GM20431 (cell line): ENCODE measurements at regions not wholly inside any gene's neighbourhood (a gene's known extent, or its start where the extent isn't known, plus 50 kb on each side); places are given as distances from the start of the nearest gene placed in this dataset.

Source experiments
- in situ Hi-C: fragments of 300-500 bp; cut with MseI, MboI; formaldehyde crosslinking; loops from one replicate; pipeline ENCODE4 v1.15.0; 2020; ENCODE audit warnings: low sequenced_read_pairs; ENCODE audit not compliant: unreplicated experiment

DNA sequence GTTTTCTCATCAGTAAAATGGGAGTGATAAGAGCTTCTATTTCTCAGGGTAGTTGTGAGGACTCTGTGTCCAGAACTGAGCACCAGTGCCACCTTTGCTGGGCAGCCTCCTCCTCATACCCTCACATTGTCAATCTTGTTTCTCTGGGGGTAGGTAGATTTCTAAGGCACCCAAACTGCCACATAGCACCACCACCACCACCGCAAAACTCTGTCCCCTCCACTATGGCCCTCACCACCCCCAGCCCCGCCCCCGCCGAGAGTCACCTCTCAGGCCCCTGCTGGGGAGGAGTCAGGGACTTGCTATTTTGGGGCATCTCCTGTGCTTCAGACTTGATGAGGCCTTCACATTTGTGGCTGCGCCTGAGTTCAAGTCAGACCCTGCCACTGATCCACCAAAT is 549.2 kb downstream of the PTPRU start:
- in situ Hi-C loops: no loop called here

DNA sequence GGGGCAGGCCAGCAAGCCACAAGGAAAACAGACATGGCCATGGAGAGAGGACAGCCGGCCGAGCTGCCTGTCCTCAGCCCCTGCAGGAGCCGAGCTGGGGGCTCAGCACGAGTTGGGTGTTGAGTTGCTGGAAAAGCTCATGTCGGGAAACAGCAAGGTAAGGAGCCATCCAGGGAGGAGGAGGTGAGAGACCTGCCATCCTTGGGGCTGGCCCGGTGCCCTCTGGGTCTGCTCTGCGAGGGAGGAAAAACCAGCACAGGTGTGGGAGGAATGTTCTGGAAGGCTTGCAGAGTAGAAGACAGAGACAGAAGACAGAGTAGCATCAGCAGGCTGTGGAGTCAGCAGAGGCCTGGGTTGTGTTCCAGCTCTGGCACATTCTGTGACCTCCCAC is 548.8 kb downstream of the PTPRU start:
- in situ Hi-C loops: no loop called here

DNA sequence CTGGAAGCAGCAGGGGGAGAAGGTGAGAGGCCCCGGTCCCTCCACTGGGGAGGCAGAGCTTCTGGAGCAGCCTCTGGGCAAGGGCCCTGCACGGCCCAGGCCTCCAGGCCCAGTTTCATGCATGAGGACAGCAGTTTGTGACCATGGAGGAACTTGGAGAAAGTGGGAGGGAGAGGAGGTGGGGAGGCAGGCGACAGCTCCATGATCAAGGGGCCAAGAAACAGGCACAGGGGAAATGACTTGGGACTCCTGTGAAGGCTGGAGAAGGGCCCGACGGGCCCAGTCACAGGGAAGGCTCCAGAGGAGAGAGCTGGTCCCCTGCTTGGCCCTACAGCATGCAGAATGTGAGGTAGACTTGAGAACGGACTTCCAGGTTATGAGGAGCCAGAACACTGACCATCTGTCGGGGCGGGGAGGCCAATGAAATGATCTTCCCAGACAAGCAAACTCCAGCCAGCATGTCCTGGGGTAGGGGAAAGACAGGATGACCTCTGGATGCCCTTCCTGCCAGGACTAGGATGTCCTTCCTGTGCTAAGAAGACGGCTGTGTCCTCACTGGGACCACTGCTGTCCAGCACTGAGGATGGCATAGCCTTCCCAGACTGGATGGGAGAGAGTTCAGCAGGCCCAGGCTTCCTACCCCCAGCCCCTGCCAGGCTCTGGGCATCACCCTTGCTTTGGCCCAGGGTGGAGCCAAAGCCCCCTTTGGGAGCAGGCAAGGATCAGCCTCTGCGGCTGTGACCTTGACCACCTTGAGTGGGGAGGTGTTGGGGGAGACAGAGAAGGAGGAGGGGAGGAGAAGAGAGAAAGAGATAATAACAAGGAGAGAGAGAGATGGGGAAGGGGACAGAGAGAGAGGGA is 548.2 kb downstream of the PTPRU start:
- in situ Hi-C loops: no loop called here

DNA sequence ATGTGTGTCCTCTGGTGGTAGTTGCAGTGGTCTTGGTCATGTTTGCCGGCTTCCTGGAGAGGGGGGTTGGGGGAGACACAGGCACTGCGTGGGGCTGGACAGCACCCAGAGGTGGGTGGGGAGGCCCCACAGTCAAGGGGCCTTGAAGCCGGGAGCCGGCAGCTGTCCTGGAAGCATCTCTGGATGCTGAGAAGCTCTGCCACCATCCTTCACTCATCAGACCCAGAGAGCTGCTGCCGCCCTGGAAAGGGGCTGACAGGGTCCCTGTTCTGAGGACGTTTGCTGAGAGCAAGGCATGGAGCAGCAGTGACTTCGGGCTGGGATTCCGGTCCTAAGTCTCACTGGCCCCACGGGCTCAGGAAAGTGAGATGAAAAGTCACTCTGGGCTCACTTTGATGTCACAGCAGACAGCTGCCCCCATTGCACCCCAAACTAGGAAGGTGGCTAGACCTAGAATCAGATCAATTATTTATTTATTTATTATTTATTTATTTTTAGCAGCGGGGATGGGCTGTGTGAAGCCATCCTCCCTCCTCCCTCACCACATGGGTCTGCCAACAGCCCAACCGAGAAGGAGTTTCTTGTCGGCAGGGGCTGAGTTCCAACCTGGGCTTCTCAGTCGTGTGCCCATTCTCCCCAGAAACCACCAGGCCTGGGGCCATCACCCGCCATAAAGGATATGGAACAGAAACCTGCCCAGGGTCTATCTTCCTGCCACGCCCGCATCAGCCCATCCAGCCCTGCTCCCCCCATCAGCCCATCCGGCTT is 547.4 kb downstream of the PTPRU start:
- in situ Hi-C loops: no loop called here

DNA sequence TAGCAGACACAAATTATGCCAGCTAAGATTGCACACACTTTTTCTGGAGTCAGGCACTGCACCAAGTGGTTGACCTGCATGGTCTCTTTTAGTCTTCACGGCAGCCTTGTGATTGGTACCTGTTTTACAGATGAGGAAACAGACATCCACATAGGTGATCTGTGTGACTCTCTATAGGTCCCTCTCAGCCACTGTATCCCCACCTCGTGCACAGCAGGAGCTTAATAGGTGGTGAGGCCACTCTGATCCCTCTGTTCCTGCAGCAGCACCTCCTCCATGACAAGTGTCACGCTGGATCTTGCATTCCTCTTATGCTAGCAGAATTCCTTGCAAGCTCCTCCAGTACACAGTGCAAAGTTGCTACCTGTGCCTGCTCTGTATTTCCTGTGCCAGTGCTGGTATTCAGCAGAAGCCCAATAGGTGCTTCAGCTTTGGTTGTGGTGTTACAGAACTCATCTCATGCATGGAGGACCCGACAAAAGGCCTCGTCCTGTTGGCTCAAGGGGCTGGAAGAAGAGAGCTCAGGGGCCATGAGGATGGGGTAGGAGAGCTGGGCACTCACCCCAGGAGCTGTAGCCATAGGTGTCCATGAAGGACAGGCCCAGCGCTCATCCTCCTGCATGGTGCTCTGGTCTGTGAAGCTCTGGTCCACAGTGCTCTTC is 546.7 kb downstream of the PTPRU start:
- in situ Hi-C loops: no loop called here

DNA sequence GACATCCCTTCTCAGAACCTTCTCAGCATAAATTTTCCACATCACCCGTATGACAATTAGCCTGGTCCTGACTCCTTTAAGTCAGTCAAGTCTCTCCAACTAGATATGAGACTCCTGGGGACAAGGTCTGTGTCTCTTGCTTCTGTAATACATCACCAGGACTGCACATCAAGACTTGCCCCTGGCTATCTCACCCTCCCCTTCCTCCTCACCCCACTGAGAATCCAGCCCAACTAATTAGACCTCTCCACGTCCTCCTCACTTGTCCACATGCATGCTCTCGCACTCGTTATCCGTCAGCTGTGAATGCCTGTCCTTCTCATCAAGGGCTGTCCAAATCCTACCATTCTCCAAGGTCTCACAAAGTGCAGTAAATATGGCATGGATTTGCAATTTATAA is 542.8 kb downstream of the PTPRU start:
- in situ Hi-C loops: no loop called here

DNA sequence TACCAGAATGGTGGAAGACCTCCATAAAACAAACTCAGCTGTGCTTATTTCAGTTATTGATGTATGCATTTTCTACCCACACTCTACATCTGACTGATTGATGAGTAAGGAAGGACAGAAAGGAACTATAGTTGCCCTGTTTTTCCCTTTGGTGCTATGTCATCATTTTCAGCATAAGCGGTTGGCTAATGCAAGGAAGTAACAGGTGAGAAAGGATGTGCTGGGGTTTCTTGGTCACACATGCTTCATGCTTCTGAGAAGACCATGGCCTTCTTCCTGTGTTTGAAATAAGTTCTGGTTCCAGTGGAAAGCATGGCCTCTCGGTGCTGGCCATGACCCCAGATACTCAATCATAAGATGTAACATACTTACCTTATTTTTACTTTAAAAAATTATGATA is 541.2 kb downstream of the PTPRU start:
- in situ Hi-C loops: no loop called here

DNA sequence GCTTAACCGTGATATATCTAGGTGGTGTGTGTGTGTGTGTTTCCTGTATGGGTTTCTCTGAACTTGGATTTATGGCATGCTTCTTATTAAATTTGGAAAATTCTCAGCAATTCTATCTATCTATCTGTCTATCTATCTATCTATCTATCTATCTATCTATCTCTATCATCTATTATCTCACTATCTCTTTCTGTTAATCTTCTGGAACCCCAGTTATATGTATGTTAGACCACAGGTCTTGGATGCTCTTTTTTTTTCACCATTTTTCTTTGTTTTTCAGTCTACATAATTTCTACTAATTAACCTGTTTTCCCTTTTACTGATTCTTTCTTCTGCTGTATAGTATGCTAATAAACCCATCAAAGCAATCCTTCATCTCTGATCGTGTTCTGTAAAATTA is 538.0 kb downstream of the PTPRU start:
- in situ Hi-C loops: no loop called here

DNA sequence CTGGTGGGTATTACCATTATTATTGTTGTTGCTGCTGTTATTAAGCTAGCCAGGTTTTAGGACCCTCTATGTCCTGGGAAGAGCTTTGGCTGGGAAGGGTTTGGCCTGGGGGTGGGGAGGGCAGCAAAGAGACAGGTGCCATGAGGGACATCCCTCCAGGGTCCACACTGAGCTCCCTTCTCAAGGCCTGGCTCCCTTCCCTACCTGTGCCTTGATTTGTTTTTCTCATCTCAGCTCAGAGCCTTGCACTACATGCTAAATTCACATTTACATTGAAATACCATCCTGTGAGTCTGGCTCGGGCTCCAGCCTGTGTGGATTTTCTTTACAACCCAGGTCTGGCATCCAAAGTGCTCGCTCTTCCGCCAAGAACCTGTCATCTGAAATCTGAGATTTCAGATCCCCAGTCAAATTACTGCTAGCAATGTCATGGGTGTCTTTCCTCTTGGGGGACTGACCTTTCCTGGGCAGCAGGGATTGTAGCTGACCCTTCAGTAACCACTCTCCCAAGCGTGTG is 536.3 kb downstream of the PTPRU start:
- in situ Hi-C loops: no loop called here

DNA sequence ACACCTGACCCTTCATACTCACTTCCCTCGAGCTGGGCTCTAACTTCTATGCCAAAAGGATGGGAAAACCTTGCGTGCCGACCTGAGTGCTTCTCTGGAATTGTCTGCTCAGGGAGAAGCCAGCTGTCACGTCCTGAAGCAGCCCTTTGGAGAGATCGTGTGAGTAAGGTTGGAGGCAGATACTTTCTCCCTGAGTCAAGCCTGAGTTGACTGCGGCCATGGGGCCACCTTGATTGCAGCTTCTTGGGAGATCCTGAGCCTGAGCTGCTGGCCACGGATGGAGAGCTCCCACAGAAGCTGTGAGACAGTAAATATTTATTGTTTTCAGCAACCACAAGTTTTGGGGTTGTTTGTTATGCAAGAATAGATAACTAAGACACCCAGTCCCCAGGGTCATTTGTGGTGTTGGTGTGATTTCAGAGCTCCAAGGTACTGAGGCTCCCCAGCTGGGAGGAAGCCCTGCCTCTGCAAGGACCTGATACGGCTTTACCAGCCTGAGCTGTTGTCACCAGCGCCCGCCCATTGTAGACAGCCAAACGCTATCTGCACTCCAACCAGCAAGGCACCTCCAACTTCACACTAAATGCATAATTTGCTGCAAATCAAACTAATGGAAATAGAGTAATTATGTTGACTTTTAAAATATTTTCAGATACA is 531.6 kb downstream of the PTPRU start:
- in situ Hi-C loops: no loop called here

DNA sequence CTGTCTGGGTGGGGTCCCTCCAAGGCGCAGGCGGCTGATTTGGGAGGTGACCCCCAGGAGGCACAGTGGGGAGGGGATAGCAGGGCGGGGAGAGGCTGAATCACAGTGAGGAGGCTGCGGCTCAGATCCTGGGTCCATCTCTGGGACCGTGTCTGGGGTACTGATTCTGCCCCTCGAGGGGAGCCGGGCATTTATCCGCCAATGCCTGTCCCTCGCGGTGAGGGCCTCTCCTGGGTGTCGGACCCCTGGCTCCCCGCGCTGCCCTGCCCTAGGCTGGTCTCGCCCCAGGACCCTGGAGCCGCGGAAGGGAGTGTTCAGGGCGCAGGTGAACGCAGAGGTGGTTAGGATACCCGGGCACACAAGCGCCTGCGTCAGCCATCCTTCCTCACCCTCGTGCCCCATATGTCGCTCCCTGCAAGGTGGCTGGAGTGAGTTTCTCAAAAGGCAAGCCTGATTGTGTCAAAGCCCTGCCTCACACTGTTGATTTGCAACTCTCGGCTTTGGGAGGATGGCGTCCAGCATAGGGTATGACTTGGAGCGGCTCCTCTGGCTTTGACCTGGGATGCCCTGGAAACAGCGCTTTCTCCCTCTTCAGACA is 530.9 kb downstream of the PTPRU start:
- in situ Hi-C loops: no loop called here

DNA sequence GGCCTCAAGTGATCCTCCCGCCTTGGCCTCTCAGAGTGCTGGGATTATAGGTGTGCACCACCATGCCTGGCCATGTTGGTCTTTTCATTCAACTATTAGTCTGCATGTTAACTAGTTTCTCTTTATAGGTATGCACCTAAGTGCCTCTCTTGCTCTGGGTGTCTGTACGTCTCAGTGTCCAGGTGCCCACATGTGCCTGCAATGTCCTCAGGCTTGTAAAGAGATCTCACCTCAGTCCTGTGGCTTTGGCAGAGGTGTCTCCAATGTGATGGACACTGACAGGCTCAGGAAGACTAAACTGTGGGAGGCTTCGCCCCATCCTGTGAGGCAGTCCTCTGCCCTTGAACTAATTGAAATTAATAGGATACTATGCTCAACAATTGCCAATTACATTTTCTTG is 526.3 kb downstream of the PTPRU start:
- in situ Hi-C loops: no loop called here

DNA sequence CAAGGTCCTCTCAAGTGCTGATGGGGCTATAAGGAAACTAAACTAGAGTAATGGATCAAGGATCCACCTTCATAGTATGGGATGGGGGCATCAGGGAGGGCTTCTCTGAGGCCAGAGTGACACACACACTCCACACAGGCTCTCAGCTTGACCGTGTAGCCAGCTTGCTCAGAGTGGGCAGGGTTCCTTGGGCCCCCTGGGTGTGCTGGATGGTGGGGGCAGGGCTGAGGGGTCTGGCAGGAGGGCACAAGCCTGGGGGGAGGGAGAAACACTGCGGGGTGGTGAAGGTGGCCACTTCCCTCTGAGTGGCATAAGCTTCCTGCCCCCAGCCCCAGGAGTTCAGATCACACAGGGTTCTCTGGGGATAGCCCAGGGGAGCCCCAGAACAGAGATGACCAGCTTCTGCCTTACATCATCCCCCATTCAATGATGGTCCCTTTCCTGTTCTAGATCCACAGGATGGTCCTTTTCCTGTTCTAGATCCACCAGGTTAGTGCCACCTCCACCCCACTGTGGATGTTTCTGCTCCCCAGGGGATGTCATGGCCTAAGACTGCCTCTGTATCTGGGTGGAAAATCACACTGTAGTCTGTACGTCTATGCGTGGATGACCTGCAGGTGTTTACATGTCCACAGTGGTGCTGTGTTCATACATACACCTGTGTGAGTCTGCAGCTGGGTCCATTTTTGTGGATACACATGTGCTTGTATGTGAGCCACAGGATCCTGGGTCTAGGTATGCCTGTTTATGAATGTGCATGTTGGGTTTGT is 525.0 kb downstream of the PTPRU start:
- in situ Hi-C loops: no loop called here

DNA sequence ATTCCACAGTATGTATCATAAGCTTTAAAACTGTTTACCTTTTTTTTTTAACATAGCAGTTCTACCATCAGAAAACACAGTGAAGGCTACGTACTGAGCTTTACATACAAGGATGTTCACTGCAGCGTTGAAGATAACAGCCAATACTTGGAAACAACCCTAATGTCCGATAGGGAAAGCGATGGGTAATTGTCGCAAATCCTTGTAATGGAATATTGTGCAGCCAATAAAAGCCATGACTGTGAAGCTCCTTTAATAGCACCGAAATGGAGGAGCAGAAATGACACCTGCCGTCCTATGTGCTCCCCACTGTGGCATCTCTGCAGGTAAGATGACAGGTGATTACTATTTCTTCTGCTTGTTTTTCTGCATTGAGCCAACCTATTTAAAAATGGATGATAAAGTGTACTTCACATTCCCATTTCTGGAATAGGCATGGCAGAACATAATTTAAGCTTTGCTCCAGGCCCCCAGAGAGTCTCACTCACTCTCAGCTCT is 523.8 kb downstream of the PTPRU start:
- in situ Hi-C loops: no loop called here

DNA sequence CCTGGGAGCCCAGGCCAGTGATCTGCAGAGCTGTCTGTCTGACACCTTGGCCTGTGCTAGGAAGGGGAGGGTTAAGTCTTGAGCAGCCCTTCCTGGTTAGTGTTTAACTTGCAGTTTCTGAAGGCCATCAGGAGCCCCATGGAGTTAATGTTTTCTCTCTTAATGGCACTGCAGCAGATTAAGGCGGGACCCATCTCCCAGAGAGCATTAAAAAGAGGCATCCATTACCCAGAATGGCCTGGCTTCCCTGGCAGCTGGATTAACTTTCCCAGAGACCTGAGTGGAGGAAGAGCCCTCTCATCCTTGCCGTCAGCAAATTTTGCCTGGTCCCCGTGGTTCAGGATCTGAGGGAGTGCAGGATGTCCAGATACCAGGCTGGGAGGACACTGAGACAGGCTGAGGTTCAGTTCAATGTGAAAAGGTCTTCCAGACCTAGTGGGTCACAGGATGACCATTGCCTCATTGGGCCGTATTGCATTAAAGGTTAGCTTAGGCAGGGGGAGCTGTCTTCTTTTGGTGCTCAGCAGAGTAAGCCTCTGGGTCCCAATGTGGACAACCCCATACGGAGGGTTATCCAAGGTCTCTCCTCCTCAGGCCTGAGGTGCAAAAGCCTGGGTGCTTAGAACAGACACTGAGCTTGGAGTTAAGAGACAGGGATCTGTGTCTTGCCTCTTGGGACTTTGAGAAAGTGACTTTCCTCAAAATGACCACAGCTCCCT is 522.6 kb downstream of the PTPRU start:
- in situ Hi-C loops: no loop called here

DNA sequence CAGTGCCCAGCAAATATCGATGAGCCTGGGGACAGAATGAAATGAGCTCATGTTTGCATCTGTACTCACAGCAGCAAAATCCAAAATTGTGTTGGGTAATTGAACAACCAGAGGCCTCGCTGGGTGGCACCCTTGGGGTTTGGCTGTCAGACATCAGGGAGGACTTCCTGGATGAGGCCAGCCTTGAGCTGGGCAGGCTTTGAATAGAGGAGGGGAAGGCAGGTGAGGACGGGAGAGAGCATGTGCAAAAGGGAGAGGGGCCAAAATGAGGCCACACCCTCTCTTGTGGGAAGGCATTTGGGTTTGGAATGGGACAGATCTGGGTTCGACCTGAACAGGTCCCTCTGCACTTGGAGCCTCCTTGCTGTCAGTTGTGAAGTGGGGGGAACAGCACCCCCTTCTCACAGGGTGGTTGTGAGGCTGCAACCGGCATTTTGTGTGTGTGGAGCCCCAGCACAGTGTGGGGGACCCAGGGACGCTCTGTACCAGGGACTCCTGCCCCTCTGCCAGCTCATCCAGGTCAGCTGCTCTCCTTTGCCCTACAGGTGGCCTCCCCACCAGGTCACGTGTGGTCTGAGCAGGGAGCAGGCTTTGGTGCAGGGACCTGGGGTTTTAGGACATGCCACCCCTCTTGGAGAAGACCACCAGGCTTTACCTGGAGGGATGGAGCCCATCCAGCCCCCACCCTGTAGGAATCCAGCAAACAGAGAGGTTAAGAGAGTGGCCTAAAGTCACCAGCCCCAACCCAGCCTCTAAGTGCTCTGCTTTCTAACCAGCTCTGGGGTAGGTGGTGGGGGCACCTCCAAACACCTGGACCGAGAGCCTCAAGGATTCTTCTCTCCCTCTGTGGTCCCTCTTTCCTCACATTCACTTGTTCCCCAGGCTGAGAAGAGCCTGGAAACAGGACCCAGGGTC is 521.8 kb downstream of the PTPRU start:
- in situ Hi-C loops: no loop called here
